HEK293T (cell line): ENCODE measurements at regions not wholly inside any gene's neighbourhood (a gene's known extent, or its start where the extent isn't known, plus 50 kb on each side); places are given as distances from the start of the nearest gene placed in this dataset.

ENCODE experiments used
- ARNT ChIP-seq: fragments of 450-650 bp; IDR thresholded peaks from 2 replicates; pipeline ENCODE4 v1.6.1; 2017; ENCODE audit warnings: mild to moderate bottlenecking
- BHLHE40 ChIP-seq: fragments of 450-650 bp; IDR thresholded peaks from 2 replicates; pipeline ENCODE4 v1.6.1; 2016; ENCODE audit warnings: mild to moderate bottlenecking, moderate library complexity, borderline replicate concordance
- CTBP1 ChIP-seq: fragments of 450-650 bp; IDR thresholded peaks from 2 replicates; pipeline ENCODE4 v1.6.1; 2016; ENCODE audit warnings: borderline replicate concordance
- ELF4 ChIP-seq: fragments of 450-650 bp; IDR thresholded peaks from 2 replicates; pipeline ENCODE4 v1.6.1; 2017; ENCODE audit warnings: antibody characterized with exemption
- FOXK2 ChIP-seq: fragments of 450-650 bp; IDR thresholded peaks from 2 replicates; pipeline ENCODE4 v1.6.1; 2016; ENCODE audit warnings: mild to moderate bottlenecking
- FOXM1 ChIP-seq: fragments of 450-650 bp; IDR thresholded peaks from 2 replicates; pipeline ENCODE4 v1.6.1; 2017; ENCODE audit warnings: mild to moderate bottlenecking, borderline replicate concordance
- HDGF ChIP-seq: fragments of 450-650 bp; IDR thresholded peaks from 2 replicates; pipeline ENCODE4 v1.6.1; 2017; ENCODE audit warnings: antibody characterized with exemption, borderline replicate concordance
- L3MBTL2 ChIP-seq: fragments of 450-650 bp; conservative IDR thresholded peaks from 2 replicates; pipeline ENCODE4 v1.6.1; 2016; ENCODE audit warnings: mild to moderate bottlenecking
- NFRKB ChIP-seq: fragments of 450-650 bp; IDR thresholded peaks from 2 replicates; pipeline ENCODE4 v1.6.1; 2016; ENCODE audit warnings: mild to moderate bottlenecking, moderate library complexity
- SP1 ChIP-seq: fragments of 450-650 bp; IDR thresholded peaks from 2 replicates; pipeline ENCODE4 v1.6.1; 2017
- SUZ12 ChIP-seq: fragments of 450-650 bp; IDR thresholded peaks from 2 replicates; pipeline ENCODE4 v1.6.1; 2016; ENCODE audit warnings: mild to moderate bottlenecking
- TARDBP ChIP-seq: fragments of 450-650 bp; IDR thresholded peaks from 2 replicates; pipeline ENCODE4 v1.6.1; 2016
- TF ChIP-seq, protein P1 (sequence below): fragments of 450-650 bp; IDR thresholded peaks from 2 replicates; pipeline ENCODE4 v1.6.1; 2016

DNA sequence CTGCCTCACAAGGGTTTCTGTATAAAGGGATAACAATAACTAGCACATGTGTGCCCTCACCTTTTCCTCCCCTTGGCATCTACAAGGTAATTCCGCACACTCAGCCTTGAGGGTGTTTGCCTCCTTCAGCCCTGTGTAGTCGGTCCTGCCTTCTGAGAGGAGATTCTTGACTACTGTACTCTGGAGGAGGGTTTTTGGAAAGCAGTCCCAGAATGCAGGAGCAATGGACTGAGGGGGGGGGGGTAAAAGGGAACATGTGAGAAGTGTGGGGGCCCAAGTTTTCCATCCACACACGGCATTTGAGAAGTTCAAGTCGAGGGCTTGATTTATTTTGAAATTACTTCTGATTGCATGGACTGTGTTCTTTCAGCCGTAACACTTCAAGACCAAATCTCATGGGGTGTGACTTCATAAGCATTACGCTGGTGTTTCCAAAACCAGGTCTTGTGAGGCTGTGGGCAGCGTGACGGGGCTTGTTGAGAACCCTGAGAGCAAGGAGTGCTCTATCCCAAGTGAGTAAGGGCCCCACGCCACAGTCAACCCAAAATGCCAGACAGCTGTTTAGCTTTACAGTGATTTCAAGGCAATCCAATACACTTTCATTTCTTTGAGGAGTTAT is 198.7 kb upstream of the MEIS1 start:
- TF ChIP-seq SP1 = no peak
- TF ChIP-seq ARNT = no peak
- TF ChIP-seq L3MBTL2 = no peak
- no peak for TF ChIP-seq NFRKB
- TF ChIP-seq CTBP1 = no peak
- no peak for TF ChIP-seq TARDBP
- TF ChIP-seq BHLHE40 = no peak
- TF ChIP-seq FOXM1 = no peak
- no peak for TF ChIP-seq HDGF
- TF ChIP-seq ELF4 = no peak
- no peak for TF ChIP-seq SUZ12
- TF ChIP-seq FOXK2 = no peak
- TF ChIP-seq, protein P1, sequence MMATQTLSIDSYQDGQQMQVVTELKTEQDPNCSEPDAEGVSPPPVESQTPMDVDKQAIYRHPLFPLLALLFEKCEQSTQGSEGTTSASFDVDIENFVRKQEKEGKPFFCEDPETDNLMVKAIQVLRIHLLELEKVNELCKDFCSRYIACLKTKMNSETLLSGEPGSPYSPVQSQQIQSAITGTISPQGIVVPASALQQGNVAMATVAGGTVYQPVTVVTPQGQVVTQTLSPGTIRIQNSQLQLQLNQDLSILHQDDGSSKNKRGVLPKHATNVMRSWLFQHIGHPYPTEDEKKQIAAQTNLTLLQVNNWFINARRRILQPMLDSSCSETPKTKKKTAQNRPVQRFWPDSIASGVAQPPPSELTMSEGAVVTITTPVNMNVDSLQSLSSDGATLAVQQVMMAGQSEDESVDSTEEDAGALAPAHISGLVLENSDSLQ = no peak
